22Rv1 (cell line): ENCODE measurements at regions not wholly inside any gene's neighbourhood (a gene's known extent, or its start where the extent isn't known, plus 50 kb on each side); places are given as distances from the start of the nearest gene placed in this dataset.

Source experiments
- CTCF ChIP-seq: fragments of 450-650 bp; IDR thresholded peaks from 2 replicates; pipeline ENCODE4 v1.5.1; 2017; ENCODE audit warnings: mild to moderate bottlenecking
- ZFX ChIP-seq: fragments of 450-650 bp; IDR thresholded peaks from 2 replicates; pipeline ENCODE4 v1.6.1; 2017; ENCODE audit warnings: antibody characterized with exemption, borderline replicate concordance

GRCh38 chr9:103226647-103227013 is 231.5 kb downstream of the CYLC2 start:
- TF ChIP-seq CTCF (no peak), ZFX (no peak)
